KMS-11 (cell line): ENCODE measurements at regions not wholly inside any gene's neighbourhood (a gene's known extent, or its start where the extent isn't known, plus 50 kb on each side); places are given as distances from the start of the nearest gene placed in this dataset.
"Not testable (repeated sequence)": the region's sequence is repeated elsewhere in the genome, so short reads cannot be mapped to it uniquely, and the experiment has no call there.

Source experiments
- H2AFZ ChIP-seq: fragments of 200-600 bp; sonication (generic); 2 replicates; pipeline ENCODE4 v1.6.1; 2016; ENCODE audit warnings: antibody characterized with exemption, mixed run types, low read depth
- H3K27ac ChIP-seq: fragments of 200-600 bp; sonication (generic); 2 replicates; pipeline ENCODE4 v1.6.1; 2016; ENCODE audit warnings: mild to moderate bottlenecking, mixed run types
- H3K27me3 ChIP-seq: fragments of 200-600 bp; sonication (generic); 2 replicates; pipeline ENCODE4 v1.6.1; 2017; ENCODE audit warnings: mild to moderate bottlenecking, low read depth, mixed run types, moderate library complexity; ENCODE audit not compliant: insufficient read depth
- H3K36me3 ChIP-seq: fragments of 200-600 bp; sonication (generic); 2 replicates; pipeline ENCODE4 v1.6.1; 2017; ENCODE audit warnings: mild to moderate bottlenecking, mixed run types; ENCODE audit not compliant: insufficient read depth
- H3K4me1 ChIP-seq: fragments of 200-600 bp; sonication (generic); 2 replicates; pipeline ENCODE4 v1.6.1; 2016; ENCODE audit warnings: mild to moderate bottlenecking, low read depth, mixed run types; ENCODE audit not compliant: poor library complexity, severe bottlenecking
- H3K4me2 ChIP-seq: fragments of 200-600 bp; sonication (generic); 2 replicates; pipeline ENCODE4 v1.7.0; 2016; ENCODE audit warnings: mild to moderate bottlenecking, mixed run types
- H3K4me3 ChIP-seq: fragments of 200-600 bp; sonication (generic); IDR thresholded peaks from 2 replicates; pipeline ENCODE4 v1.6.1; 2017; ENCODE audit warnings: low read depth, low read length, mixed read lengths; ENCODE audit not compliant: insufficient read depth
- H3K79me2 ChIP-seq: fragments of 200-600 bp; sonication (generic); 2 replicates; pipeline ENCODE4 v1.6.1; 2016; ENCODE audit warnings: low read depth, mixed run types; ENCODE audit not compliant: insufficient read depth
- H3K9ac ChIP-seq: fragments of 200-600 bp; sonication (generic); 2 replicates; pipeline ENCODE4 v1.6.1; 2016; ENCODE audit warnings: mild to moderate bottlenecking, mixed run types
- H4K20me1 ChIP-seq: fragments of 200-600 bp; sonication (generic); 2 replicates; pipeline ENCODE4 v1.6.1; 2016; ENCODE audit warnings: mild to moderate bottlenecking, mixed run types; ENCODE audit not compliant: insufficient read depth
- TF ChIP-seq, protein P1 (sequence below): fragments of 200-600 bp; sonication (generic); conservative IDR thresholded peaks from 2 replicates; pipeline ENCODE4 v1.6.1; 2017; ENCODE audit warnings: low read depth, mild to moderate bottlenecking, antibody characterized with exemption, low read length, moderate library complexity, mixed read lengths

DNA sequence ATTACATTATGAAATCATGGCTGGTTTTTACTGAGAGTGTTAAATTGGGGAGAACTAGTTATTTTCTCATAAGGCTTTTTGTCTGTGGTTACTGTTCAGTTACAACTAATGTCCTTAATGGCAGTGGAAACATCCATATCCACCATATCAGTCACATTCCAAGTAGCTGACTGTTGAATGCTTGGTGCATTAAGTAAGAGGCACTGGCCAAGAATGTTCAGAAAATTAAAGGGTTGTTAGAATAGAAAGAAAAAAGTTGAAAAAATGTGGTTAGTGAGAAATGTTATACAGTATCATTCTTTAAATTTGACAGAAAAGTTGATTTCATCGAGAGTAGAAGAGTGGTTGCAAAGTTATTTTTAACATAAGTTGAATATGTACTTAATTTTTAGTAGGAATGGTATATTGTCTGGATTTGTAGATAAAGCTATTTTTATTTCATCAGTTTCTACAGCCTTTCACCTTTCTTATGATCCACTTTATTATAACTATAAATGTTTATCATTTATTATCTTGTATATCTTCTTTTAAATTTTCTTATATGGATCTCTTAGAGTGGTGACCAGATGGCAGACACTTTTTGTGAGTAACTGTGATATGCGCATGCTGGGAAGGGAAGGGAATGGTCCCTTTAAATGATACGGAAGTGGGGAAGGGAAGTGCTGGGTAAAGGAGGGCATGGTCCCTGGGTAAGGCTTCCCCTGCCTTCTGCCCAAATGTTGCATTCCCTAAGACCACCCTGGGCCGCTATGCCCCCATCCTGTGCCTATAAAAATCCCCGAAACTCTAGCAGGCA is 2407.1 kb downstream of the ARAP2 start:
- H2AFZ ChIP-seq, result no peak overlapping the region
- H3K27me3 ChIP-seq, result no peaks in the 10 kb centered on the region
- H4K20me1 ChIP-seq, result no peaks in the 10 kb centered on the region
- no peak overlapping the region for H3K27ac ChIP-seq
- no peak overlapping the region for H3K4me3 ChIP-seq
- H3K4me2 ChIP-seq, result no peak overlapping the region
- no peaks in the 10 kb centered on the region for H3K36me3 ChIP-seq
- TF ChIP-seq, protein P1, sequence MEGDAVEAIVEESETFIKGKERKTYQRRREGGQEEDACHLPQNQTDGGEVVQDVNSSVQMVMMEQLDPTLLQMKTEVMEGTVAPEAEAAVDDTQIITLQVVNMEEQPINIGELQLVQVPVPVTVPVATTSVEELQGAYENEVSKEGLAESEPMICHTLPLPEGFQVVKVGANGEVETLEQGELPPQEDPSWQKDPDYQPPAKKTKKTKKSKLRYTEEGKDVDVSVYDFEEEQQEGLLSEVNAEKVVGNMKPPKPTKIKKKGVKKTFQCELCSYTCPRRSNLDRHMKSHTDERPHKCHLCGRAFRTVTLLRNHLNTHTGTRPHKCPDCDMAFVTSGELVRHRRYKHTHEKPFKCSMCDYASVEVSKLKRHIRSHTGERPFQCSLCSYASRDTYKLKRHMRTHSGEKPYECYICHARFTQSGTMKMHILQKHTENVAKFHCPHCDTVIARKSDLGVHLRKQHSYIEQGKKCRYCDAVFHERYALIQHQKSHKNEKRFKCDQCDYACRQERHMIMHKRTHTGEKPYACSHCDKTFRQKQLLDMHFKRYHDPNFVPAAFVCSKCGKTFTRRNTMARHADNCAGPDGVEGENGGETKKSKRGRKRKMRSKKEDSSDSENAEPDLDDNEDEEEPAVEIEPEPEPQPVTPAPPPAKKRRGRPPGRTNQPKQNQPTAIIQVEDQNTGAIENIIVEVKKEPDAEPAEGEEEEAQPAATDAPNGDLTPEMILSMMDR, result no peak
- H3K79me2 ChIP-seq, result no peaks in the 10 kb centered on the region
- H3K9ac ChIP-seq, result no peak overlapping the region
- no peaks in the 10 kb centered on the region for H3K4me1 ChIP-seq

DNA sequence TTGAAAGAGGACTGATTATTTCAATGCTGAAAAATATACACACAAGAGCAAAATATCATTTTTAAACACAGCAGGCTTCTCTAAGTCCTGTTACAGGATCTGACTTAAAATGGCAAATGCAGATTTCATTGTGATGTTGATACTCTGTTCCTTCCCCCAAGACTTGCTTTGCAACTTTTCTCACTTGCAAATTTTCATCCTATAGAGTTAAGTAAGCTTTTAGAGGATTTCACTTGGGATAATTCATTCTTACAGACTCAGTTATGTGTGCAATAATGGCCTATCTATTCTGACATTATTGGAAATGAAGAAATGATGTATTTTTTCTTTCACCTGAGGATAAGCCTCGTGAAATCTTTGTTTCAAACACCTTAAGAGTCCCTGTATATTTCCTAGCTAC is 2403.2 kb downstream of the ARAP2 start:
- Histone ChIP-seq H3K9ac (no peak overlapping the region), H3K4me3 (no peak overlapping the region), H4K20me1 (no peaks in the 10 kb centered on the region), H3K27me3 (no peaks in the 10 kb centered on the region), H3K4me2 (no peak overlapping the region), H3K36me3 (no peaks in the 10 kb centered on the region), H2AFZ (no peak overlapping the region), H3K79me2 (no peaks in the 10 kb centered on the region), H3K27ac (no peak overlapping the region), H3K4me1 (no peaks in the 10 kb centered on the region)
- TF ChIP-seq, protein P1, result no peak

DNA sequence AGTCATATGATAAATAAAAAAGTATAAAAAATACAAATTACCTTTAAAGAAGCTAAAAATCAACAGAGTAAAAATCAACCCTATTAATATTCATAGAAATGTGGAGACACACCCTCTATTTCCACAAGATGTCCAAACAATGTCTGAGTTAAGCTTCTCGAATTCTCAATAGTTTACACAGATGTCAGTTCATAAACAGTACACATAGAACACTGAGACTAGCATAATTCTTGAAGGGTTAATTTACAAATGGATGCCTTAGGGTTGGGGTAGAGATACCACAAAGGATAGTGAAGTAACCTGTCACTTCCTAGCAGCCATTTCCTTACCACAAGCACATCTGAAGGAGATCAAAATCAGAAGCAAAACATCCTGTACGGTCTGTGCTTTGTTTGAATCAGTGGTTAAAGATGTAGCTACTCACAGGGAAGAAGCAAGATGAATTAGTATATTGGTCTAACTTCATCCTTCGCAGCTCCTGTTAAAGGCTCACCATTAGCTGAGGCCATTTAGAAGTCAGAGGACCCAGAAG is 2393.9 kb downstream of the ARAP2 start:
- Histone ChIP-seq H3K79me2 (no peaks in the 10 kb centered on the region), H3K9ac (no peak overlapping the region), H3K4me1 (no peaks in the 10 kb centered on the region), H2AFZ (no peak overlapping the region), H3K27me3 (no peaks in the 10 kb centered on the region), H3K27ac (no peak overlapping the region), H3K4me3 (no peak overlapping the region), H3K4me2 (no peak overlapping the region), H4K20me1 (no peaks in the 10 kb centered on the region), H3K36me3 (no peaks in the 10 kb centered on the region)
- TF ChIP-seq, protein P1, result no peak

DNA sequence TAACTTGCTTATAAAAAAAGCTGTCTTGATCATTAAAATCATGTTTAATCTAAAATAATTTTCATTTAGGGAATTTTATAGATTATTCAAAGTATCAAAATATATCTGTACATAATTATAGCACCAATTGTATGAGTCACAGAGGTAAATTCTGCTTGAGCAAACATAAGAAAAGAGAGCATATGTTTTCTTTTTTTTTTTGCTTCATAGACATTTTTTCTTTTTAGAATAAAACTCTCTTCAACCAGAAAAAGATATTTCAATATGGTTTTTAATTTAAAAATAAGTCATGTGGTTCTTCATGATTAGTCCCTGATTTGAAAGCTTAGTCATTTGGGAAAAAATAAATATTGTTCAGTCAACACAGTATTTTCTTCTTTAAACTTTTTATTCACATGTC is 2390.6 kb downstream of the ARAP2 start:
- not testable (repeated sequence) for H4K20me1 ChIP-seq, H3K79me2 ChIP-seq, H3K4me2 ChIP-seq, H3K4me1 ChIP-seq, H3K27me3 ChIP-seq, H3K4me3 ChIP-seq, H2AFZ ChIP-seq, H3K36me3 ChIP-seq, H3K9ac ChIP-seq, H3K27ac ChIP-seq

DNA sequence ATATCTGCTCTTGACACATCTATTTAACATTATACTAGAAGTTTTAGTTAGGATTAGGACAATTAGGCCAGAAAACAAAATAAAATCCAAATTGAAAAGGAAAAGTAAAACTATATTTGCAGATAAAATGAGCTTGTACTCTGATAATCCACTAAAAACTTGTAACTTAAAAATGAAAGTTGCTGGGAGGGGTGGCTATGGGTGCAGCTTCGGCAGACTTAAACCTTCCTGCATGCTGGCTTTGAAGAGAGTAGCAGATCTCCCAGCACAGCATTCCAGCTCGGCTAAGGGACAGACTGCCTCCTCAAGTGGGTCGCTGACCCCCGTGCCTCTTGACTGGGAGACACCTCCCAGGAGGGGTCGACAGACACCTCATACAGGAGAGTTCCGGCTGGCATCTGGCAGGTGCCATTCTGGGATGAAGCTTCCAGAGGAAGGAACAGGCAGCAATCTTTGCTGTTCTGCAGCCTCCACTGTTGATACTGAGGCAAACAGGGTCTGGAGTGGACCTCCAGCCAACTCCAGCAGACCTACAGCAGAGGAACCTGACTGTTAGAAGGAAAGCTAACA is 2379.9 kb downstream of the ARAP2 start:
- H3K9ac ChIP-seq, result no peak overlapping the region
- H4K20me1 ChIP-seq, result no peaks in the 10 kb centered on the region
- no peaks in the 10 kb centered on the region for H3K4me1 ChIP-seq
- H2AFZ ChIP-seq, result no peak overlapping the region
- H3K27me3 ChIP-seq, result no peaks in the 10 kb centered on the region
- no peak overlapping the region for H3K27ac ChIP-seq
- no peaks in the 10 kb centered on the region for H3K36me3 ChIP-seq
- no peak overlapping the region for H3K4me3 ChIP-seq
- TF ChIP-seq, protein P1, result no peak
- no peak overlapping the region for H3K4me2 ChIP-seq
- H3K79me2 ChIP-seq, result no peaks in the 10 kb centered on the region
